KMS-11 (cell line): ENCODE measurements at regions not wholly inside any gene's neighbourhood (a gene's known extent, or its start where the extent isn't known, plus 50 kb on each side); places are given as distances from the start of the nearest gene placed in this dataset.

Experiments used
- H2AFZ ChIP-seq: fragments of 200-600 bp; sonication (generic); 2 replicates; pipeline ENCODE4 v1.6.1; 2016; ENCODE audit warnings: antibody characterized with exemption, mixed run types, low read depth
- H3K27ac ChIP-seq: fragments of 200-600 bp; sonication (generic); 2 replicates; pipeline ENCODE4 v1.6.1; 2016; ENCODE audit warnings: mild to moderate bottlenecking, mixed run types
- H3K27me3 ChIP-seq: fragments of 200-600 bp; sonication (generic); 2 replicates; pipeline ENCODE4 v1.6.1; 2017; ENCODE audit warnings: mild to moderate bottlenecking, low read depth, mixed run types, moderate library complexity; ENCODE audit not compliant: insufficient read depth
- H3K36me3 ChIP-seq: fragments of 200-600 bp; sonication (generic); 2 replicates; pipeline ENCODE4 v1.6.1; 2017; ENCODE audit warnings: mild to moderate bottlenecking, mixed run types; ENCODE audit not compliant: insufficient read depth
- H3K4me1 ChIP-seq: fragments of 200-600 bp; sonication (generic); 2 replicates; pipeline ENCODE4 v1.6.1; 2016; ENCODE audit warnings: mild to moderate bottlenecking, low read depth, mixed run types; ENCODE audit not compliant: poor library complexity, severe bottlenecking
- H3K4me2 ChIP-seq: fragments of 200-600 bp; sonication (generic); 2 replicates; pipeline ENCODE4 v1.7.0; 2016; ENCODE audit warnings: mild to moderate bottlenecking, mixed run types
- H3K4me3 ChIP-seq: fragments of 200-600 bp; sonication (generic); IDR thresholded peaks from 2 replicates; pipeline ENCODE4 v1.6.1; 2017; ENCODE audit warnings: low read depth, low read length, mixed read lengths; ENCODE audit not compliant: insufficient read depth
- H3K79me2 ChIP-seq: fragments of 200-600 bp; sonication (generic); 2 replicates; pipeline ENCODE4 v1.6.1; 2016; ENCODE audit warnings: low read depth, mixed run types; ENCODE audit not compliant: insufficient read depth
- H3K9ac ChIP-seq: fragments of 200-600 bp; sonication (generic); 2 replicates; pipeline ENCODE4 v1.6.1; 2016; ENCODE audit warnings: mild to moderate bottlenecking, mixed run types
- H4K20me1 ChIP-seq: fragments of 200-600 bp; sonication (generic); 2 replicates; pipeline ENCODE4 v1.6.1; 2016; ENCODE audit warnings: mild to moderate bottlenecking, mixed run types; ENCODE audit not compliant: insufficient read depth
- CTCF ChIP-seq: fragments of 200-600 bp; sonication (generic); conservative IDR thresholded peaks from 2 replicates; pipeline ENCODE4 v1.6.1; 2017; ENCODE audit warnings: low read depth, mild to moderate bottlenecking, antibody characterized with exemption, low read length, moderate library complexity, mixed read lengths

- no peaks in the 10 kb centered on the region for H4K20me1 ChIP-seq
- H3K4me2 ChIP-seq: no peak overlapping the region
- H2AFZ ChIP-seq: no peak overlapping the region
- H3K79me2 ChIP-seq: no peaks in the 10 kb centered on the region
- no peak overlapping the region for H3K27ac ChIP-seq
- no peak for TF ChIP-seq CTCF
- no peaks in the 10 kb centered on the region for H3K36me3 ChIP-seq
- no peaks in the 10 kb centered on the region for H3K27me3 ChIP-seq
- H3K4me1 ChIP-seq: no peaks in the 10 kb centered on the region
- H3K4me3 ChIP-seq: no peak overlapping the region
- no peak overlapping the region for H3K9ac ChIP-seq
Measured at GRCh38 chr18:42636309-42636708, 479.2 kb downstream of the RIT2 start.

GRCh38 chr18:42640160-42640559 is 475.3 kb downstream of the RIT2 start:
- Histone ChIP-seq H3K9ac (no peak overlapping the region), H4K20me1 (no peaks in the 10 kb centered on the region), H3K27me3 (no peaks in the 10 kb centered on the region), H3K4me3 (no peak overlapping the region), H3K27ac (no peak overlapping the region), H3K79me2 (no peaks in the 10 kb centered on the region), H3K36me3 (no peaks in the 10 kb centered on the region), H3K4me1 (no peaks in the 10 kb centered on the region), H3K4me2 (no peak overlapping the region), H2AFZ (no peak overlapping the region)
- TF ChIP-seq CTCF: no peak

GRCh38 chr18:42641996-42642395 is 473.5 kb downstream of the RIT2 start:
- H3K36me3 ChIP-seq: no peaks in the 10 kb centered on the region
- TF ChIP-seq CTCF: no peak

GRCh38 chr18:42644729-42645131 is 470.8 kb downstream of the RIT2 start:
- H4K20me1 ChIP-seq: no peaks in the 10 kb centered on the region
- no peak overlapping the region for H3K27ac ChIP-seq
- H3K4me1 ChIP-seq: no peaks in the 10 kb centered on the region
- H3K36me3 ChIP-seq: no peaks in the 10 kb centered on the region
- no peak overlapping the region for H3K9ac ChIP-seq
- no peak overlapping the region for H2AFZ ChIP-seq
- no peaks in the 10 kb centered on the region for H3K27me3 ChIP-seq
- H3K4me3 ChIP-seq: no peak overlapping the region
- no peaks in the 10 kb centered on the region for H3K79me2 ChIP-seq
- TF ChIP-seq CTCF: no peak
- no peak overlapping the region for H3K4me2 ChIP-seq

More at GRCh38 chr18:42641996-42642395, 473.5 kb downstream of the RIT2 start:
- no peaks in the 10 kb centered on the region for H3K4me1 ChIP-seq
- H3K27ac ChIP-seq: no peak overlapping the region
- no peak overlapping the region for H3K4me3 ChIP-seq
- H3K79me2 ChIP-seq: no peaks in the 10 kb centered on the region
- no peak overlapping the region for H2AFZ ChIP-seq
- no peak overlapping the region for H3K9ac ChIP-seq
- no peaks in the 10 kb centered on the region for H4K20me1 ChIP-seq
- H3K4me2 ChIP-seq: no peak overlapping the region
- no peaks in the 10 kb centered on the region for H3K27me3 ChIP-seq
